H9 (cell line): ENCODE measurements at regions not wholly inside any gene's neighbourhood (a gene's known extent, or its start where the extent isn't known, plus 50 kb on each side); places are given as distances from the start of the nearest gene placed in this dataset.

Experiments used
- DNase-seq: peaks from one replicate; pipeline ENCODE4 v3.0.0-alpha.2; 2017
- H2AFZ ChIP-seq: one replicate; pipeline ENCODE4 v1.6.1; 2013; ENCODE audit warnings: mild to moderate bottlenecking, low read length, control low read depth, moderate library complexity
- H2AK5ac ChIP-seq: 2 replicates; pipeline ENCODE4 v1.6.1; 2013; ENCODE audit warnings: low read length, control low read depth, mixed read lengths; ENCODE audit not compliant: insufficient read length
- H2BK120ac ChIP-seq: one replicate; pipeline ENCODE4 v1.6.1; 2013; ENCODE audit warnings: low read depth, mild to moderate bottlenecking, low read length, control low read depth, inconsistent platforms; ENCODE audit not compliant: poor library complexity, severe bottlenecking
- H2BK12ac ChIP-seq: 2 replicates; pipeline ENCODE4 v1.6.1; 2013; ENCODE audit warnings: low read length, control low read depth, mixed read lengths, low read depth; ENCODE audit not compliant: insufficient read length
- H2BK15ac ChIP-seq: 2 replicates; pipeline ENCODE4 v1.6.1; 2013; ENCODE audit warnings: low read depth, low read length, control low read depth
- H2BK20ac ChIP-seq: one replicate; pipeline ENCODE4 v1.6.1; 2013; ENCODE audit warnings: low read depth, mild to moderate bottlenecking, low read length, control low read depth, inconsistent platforms; ENCODE audit not compliant: poor library complexity, severe bottlenecking
- H2BK5ac ChIP-seq: 2 replicates; pipeline ENCODE4 v1.6.1; 2013; ENCODE audit warnings: low read length, control low read depth, mixed read lengths; ENCODE audit not compliant: insufficient read length
- H3K14ac ChIP-seq: 2 replicates; pipeline ENCODE4 v1.6.1; 2013; ENCODE audit warnings: low read length, control low read depth; ENCODE audit not compliant: insufficient read depth
- H3K18ac ChIP-seq: 2 replicates; pipeline ENCODE4 v1.6.1; 2013; ENCODE audit warnings: low read depth, mild to moderate bottlenecking, mixed read lengths, low read length, control low read depth; ENCODE audit not compliant: insufficient read length
- H3K23ac ChIP-seq: 2 replicates; pipeline ENCODE4 v1.6.1; 2013; ENCODE audit warnings: low read length, control low read depth, mixed read lengths, low read depth; ENCODE audit not compliant: insufficient read length
- H3K23me2 ChIP-seq: 2 replicates; pipeline ENCODE4 v1.6.1; 2013; ENCODE audit warnings: low read depth, mild to moderate bottlenecking, mixed read lengths, low read length, control low read depth; ENCODE audit not compliant: insufficient read length, poor library complexity, severe bottlenecking
- H3K27ac ChIP-seq: 2 replicates; pipeline ENCODE4 v1.5.1; 2013; ENCODE audit warnings: low read length, control low read depth, mixed read lengths, low read depth; ENCODE audit not compliant: insufficient read length
- H3K27me3 ChIP-seq: 2 replicates; pipeline ENCODE4 v1.6.1; 2013; ENCODE audit warnings: low read length, control low read depth, inconsistent platforms; ENCODE audit not compliant: insufficient read depth
- H3K4ac ChIP-seq: 2 replicates; pipeline ENCODE4 v1.6.1; 2013; ENCODE audit warnings: low read depth, mild to moderate bottlenecking, control low read depth, inconsistent platforms, low read length, moderate library complexity
- H3K4me1 ChIP-seq: 2 replicates; pipeline ENCODE4 v1.6.1; 2013; ENCODE audit warnings: low read length, control low read depth, inconsistent platforms; ENCODE audit not compliant: insufficient read depth
- H3K4me2 ChIP-seq: 2 replicates; pipeline ENCODE4 v1.6.1; 2013; ENCODE audit warnings: low read length, control low read depth, mixed read lengths; ENCODE audit not compliant: insufficient read length, insufficient read depth
- H3K56ac ChIP-seq: 2 replicates; pipeline ENCODE4 v1.6.1; 2013; ENCODE audit warnings: low read depth, mild to moderate bottlenecking, mixed read lengths, low read length, control low read depth; ENCODE audit not compliant: insufficient read length
- H3K79me1 ChIP-seq: 2 replicates; pipeline ENCODE4 v1.6.1; 2013; ENCODE audit warnings: low read depth, mild to moderate bottlenecking, moderate library complexity, low read length, control low read depth, inconsistent platforms; ENCODE audit not compliant: insufficient read depth, poor library complexity, severe bottlenecking
- H3K79me2 ChIP-seq: 2 replicates; pipeline ENCODE4 v1.6.1; 2013; ENCODE audit warnings: low read length, control low read depth, inconsistent platforms; ENCODE audit not compliant: insufficient read depth
- H3K9ac ChIP-seq: 2 replicates; pipeline ENCODE4 v1.6.1; 2013; ENCODE audit warnings: low read length, control low read depth, mixed read lengths; ENCODE audit not compliant: insufficient read length; ENCODE audit errors: extremely low read depth
- H3K9me3 ChIP-seq: one replicate; pipeline ENCODE4 v1.6.1; 2013; ENCODE audit warnings: low read depth, low read length, inconsistent platforms; ENCODE audit not compliant: control insufficient read depth
- H3T11ph ChIP-seq: one replicate; pipeline ENCODE4 v1.6.1; 2013; ENCODE audit warnings: mild to moderate bottlenecking, low read length, control low read depth, inconsistent platforms
- H4K20me1 ChIP-seq: one replicate; pipeline ENCODE4 v1.6.1; 2013; ENCODE audit not compliant: control insufficient read depth, insufficient read length, insufficient read depth
- H4K5ac ChIP-seq: 2 replicates; pipeline ENCODE4 v1.6.1; 2013; ENCODE audit warnings: low read depth, mild to moderate bottlenecking, mixed read lengths, low read length, control low read depth; ENCODE audit not compliant: insufficient read length
- H4K8ac ChIP-seq: replicated peaks from 2 replicates; pipeline ENCODE4 v1.6.1; 2013; ENCODE audit warnings: low read length, control low read depth, mixed read lengths, low read depth; ENCODE audit not compliant: insufficient read length
- H4K91ac ChIP-seq: 2 replicates; pipeline ENCODE4 v1.6.1; 2013; ENCODE audit warnings: low read depth, mild to moderate bottlenecking, moderate library complexity, mixed read lengths, low read length, control low read depth; ENCODE audit not compliant: insufficient read length
- H3K27ac Mint-ChIP-seq, 3 experiments: 2 replicates in 2 of 3; 3 replicates in 1 of 3; pipeline ENCODE4 v1.8.0; 2020 to 2021; ENCODE audit warnings: mixed read lengths in 3 of 3, mild to moderate bottlenecking in 1 of 3, moderate library complexity in 1 of 3
- H3K27me3 Mint-ChIP-seq: 2 replicates; pipeline ENCODE4 v1.8.0; 2021; ENCODE audit warnings: low read depth, mild to moderate bottlenecking, moderate library complexity, mixed read lengths
- H3K36me3 Mint-ChIP-seq, 3 experiments: 2 replicates in 2 of 3; 3 replicates in 1 of 3; pipeline ENCODE4 v1.8.0; 2020 to 2021; ENCODE audit warnings: low read depth in 3 of 3, mixed read lengths in 3 of 3; ENCODE audit not compliant: insufficient read depth in 1 of 3
- H3K4me1 Mint-ChIP-seq, 2 experiments: 2 replicates each; pipeline ENCODE4 v1.8.0; 2020; ENCODE audit warnings: mixed read lengths in 2 of 2
- H3K4me3 Mint-ChIP-seq, 2 experiments: 2 replicates in 1 of 2; 3 replicates in 1 of 2; pipeline ENCODE4 v1.8.0; 2020 to 2021; ENCODE audit warnings: mild to moderate bottlenecking in 2 of 2, mixed read lengths in 2 of 2, moderate library complexity in 1 of 2
- H3K9me3 Mint-ChIP-seq, 2 experiments: 2 replicates in 1 of 2; 3 replicates in 1 of 2; pipeline ENCODE4 v1.8.0; 2020; ENCODE audit warnings: mild to moderate bottlenecking in 2 of 2, mixed read lengths in 2 of 2, moderate library complexity in 1 of 2
- WGBS: extraction: QIAGEN DNeasy Blood & Tissue Kit; methylation state at CpG from one replicate; pipeline ENCODE4 v1.1.7; 2013; ENCODE audit warnings: missing lambda C conversion rate, low lambda C conversion rate, mixed read lengths; ENCODE audit not compliant: insufficient read length; ENCODE audit errors: extremely low coverage; 5-methylcytosine and 5-hydroxymethylcytosine counted together
- TF ChIP-seq, protein P1 (sequence below): fragments of 200-600 bp; sonication (generic); conservative IDR thresholded peaks from 3 replicates; pipeline ENCODE4 v1.8.0; 2021; ENCODE audit warnings: antibody characterized with exemption, mild to moderate bottlenecking

DNA sequence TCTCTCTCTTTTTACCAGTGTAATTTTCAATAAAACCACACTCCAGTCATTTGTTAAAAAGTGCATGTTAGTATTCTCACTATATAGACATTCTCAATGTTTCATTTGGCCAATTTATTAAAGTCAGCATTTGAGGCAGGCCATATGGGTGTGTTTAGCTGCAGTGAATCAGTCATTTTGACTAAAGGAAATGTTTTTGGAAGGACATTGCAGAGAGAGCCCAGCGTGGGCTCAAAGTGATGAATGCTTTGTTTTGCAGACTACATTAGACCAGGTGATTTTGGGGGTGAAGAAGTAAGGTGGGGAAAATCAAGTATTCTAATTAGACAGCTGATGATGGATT, 116.7 kb downstream of the POSTN start:
- Mint-ChIP-seq H3K4me1 (0 out of 4 replicates have a peak, but pooled peaks cover 0 to 2% of the 10 kb centered on the region in 2 experiments), H3K9me3 (no peaks in the 10 kb centered on the region), H3K27ac (no peak overlapping the region), H3K27me3 (no peaks in the 10 kb centered on the region), H3K36me3 (no peaks in the 10 kb centered on the region), H3K4me3 (no peak overlapping the region)
- no peak overlapping the region for H2AFZ ChIP-seq
- no peaks in the 10 kb centered on the region for H3K79me2 ChIP-seq
- no peaks in the 10 kb centered on the region for H3K79me1 ChIP-seq
- no CpG with 5 or more reads among the region's 1 CpG for WGBS
- no peak overlapping the region for H2AK5ac ChIP-seq
- H3K23me2 ChIP-seq, result no peaks in the 10 kb centered on the region
- H3K14ac ChIP-seq, result no peak overlapping the region
- no peak overlapping the region for H4K8ac ChIP-seq
- H2BK5ac ChIP-seq, result no peak overlapping the region
- no peak overlapping the region for H3K9ac ChIP-seq
- no peak overlapping the region for H3K4ac ChIP-seq
- H3K4me2 ChIP-seq, result no peak overlapping the region
- H3K9me3 ChIP-seq, result no peaks in the 10 kb centered on the region
- no peaks in the 10 kb centered on the region for H3K4me1 ChIP-seq
- H4K20me1 ChIP-seq, result no peaks in the 10 kb centered on the region
- no peaks in the 10 kb centered on the region for H3K27me3 ChIP-seq
- no peak overlapping the region for H3K56ac ChIP-seq
- H2BK120ac ChIP-seq, result no peak overlapping the region
- no peak overlapping the region for H3K27ac ChIP-seq
- no peak overlapping the region for H2BK20ac ChIP-seq
- no peak overlapping the region for H3T11ph ChIP-seq
- TF ChIP-seq, protein P1, sequence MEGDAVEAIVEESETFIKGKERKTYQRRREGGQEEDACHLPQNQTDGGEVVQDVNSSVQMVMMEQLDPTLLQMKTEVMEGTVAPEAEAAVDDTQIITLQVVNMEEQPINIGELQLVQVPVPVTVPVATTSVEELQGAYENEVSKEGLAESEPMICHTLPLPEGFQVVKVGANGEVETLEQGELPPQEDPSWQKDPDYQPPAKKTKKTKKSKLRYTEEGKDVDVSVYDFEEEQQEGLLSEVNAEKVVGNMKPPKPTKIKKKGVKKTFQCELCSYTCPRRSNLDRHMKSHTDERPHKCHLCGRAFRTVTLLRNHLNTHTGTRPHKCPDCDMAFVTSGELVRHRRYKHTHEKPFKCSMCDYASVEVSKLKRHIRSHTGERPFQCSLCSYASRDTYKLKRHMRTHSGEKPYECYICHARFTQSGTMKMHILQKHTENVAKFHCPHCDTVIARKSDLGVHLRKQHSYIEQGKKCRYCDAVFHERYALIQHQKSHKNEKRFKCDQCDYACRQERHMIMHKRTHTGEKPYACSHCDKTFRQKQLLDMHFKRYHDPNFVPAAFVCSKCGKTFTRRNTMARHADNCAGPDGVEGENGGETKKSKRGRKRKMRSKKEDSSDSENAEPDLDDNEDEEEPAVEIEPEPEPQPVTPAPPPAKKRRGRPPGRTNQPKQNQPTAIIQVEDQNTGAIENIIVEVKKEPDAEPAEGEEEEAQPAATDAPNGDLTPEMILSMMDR, result no peak
- no peak overlapping the region for H3K18ac ChIP-seq
- H2BK15ac ChIP-seq, result no peak overlapping the region
- no peak for DNase-seq
- no peak overlapping the region for H2BK12ac ChIP-seq
- H4K91ac ChIP-seq, result no peak overlapping the region
- no peak overlapping the region for H4K5ac ChIP-seq
- H3K23ac ChIP-seq, result no peak overlapping the region
